ENCODE measurements at regions not wholly inside any gene's neighbourhood (a gene's known extent, or its start where the extent isn't known, plus 50 kb on each side); places are given as distances from the start of the nearest gene placed in this dataset.
"Not testable (repeated sequence)": the region's sequence is repeated elsewhere in the genome, so short reads cannot be mapped to it uniquely, and the experiment has no call there.

DNA sequence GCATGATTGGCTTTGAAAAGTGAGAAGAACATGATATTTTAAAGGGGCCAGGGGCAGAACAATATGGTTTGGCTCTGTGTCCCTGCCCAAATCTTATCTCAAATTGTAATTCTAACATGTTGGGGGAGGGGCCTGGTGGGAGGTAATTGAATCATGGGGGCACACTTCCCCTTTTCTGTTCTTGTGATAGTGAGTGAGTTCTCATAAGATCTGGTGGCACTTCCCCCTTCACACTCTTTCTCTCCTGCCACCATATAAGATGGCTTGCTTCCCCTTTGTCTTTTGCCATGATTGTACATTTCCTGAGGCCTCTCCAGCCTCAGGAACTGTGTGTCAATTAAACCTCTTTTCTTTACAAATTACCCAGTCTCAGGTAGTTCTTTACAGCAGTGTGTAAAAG lies 85.9 kb upstream of the C1QTNF3 start:
- in situ Hi-C loops (cut with MboI); H3K36me3 ChIP-seq (ENCODE audit: control insufficient read depth, insufficient read depth, low read length); CTCF ChIA-PET (ENCODE audit: low intra/inter-chr PET ratio); H3K9me3 ChIP-seq (replicated peaks; ENCODE audit: control insufficient read depth, insufficient read depth, low read depth, low read length); H3K4me1 ChIP-seq (replicated peaks in 1 of 2; ENCODE audit: control insufficient read depth in 2 of 2, insufficient read depth in 2 of 2, low read length in 2 of 2); intact Hi-C loops (cut with micrococcal nuclease); H3K27ac ChIP-seq (ENCODE audit: extremely low read depth, low read depth, low read length); H3K4me2 ChIP-seq (ENCODE audit: insufficient read depth, low read length); POLR2A ChIA-PET; FAIRE-seq; DNase-seq (ENCODE audit: extremely low read depth in 1 of 4, low spot score in 3 of 4); H3K4me3 ChIP-seq; BruUV-seq (replicated peaks); H3K9me1 ChIP-seq (ENCODE audit: control insufficient read depth, insufficient read depth, low read length); H4K20me1 ChIP-seq (replicated peaks; ENCODE audit: control insufficient read depth, insufficient read depth, low read length); H3K9ac ChIP-seq (ENCODE audit: insufficient read depth in 1 of 2, low read depth in 2 of 2, low read length in 2 of 2); H3K79me2 ChIP-seq (ENCODE audit: control insufficient read depth, insufficient read depth, low read length); ATAC-seq; H3K27me3 ChIP-seq (ENCODE audit: control insufficient read depth in 2 of 2, insufficient read depth in 2 of 2, low read length in 2 of 2); H2AFZ ChIP-seq (ENCODE audit: low read depth, low read length): not testable (repeated sequence)
- TF ChIP-seq SPI1 (IDR thresholded peaks at IDR 0.05; ENCODE audit: borderline replicate concordance, low read depth, low read length): peak; percentile 40; the same call in 1 of the 2 replicates

DNA sequence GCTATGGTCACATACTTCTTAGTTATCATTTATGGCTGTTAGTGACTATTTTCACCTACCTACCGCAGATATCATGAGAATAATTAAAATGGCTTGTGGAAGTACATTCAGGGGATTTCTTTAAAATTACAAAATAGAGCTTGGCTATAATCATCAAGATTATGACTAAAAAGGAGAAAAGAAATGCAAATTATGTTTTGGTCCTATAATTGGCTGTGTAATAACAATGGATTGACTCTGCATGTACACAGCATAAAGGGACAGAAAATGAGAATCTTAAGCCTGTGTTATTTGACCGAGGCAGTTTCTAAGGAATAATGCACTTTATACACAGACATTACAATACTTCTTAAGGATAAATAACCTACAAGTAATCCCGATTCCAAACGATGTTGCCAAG lies 112.0 kb upstream of the C1QTNF3 start:
- POLR2A ChIA-PET; intact Hi-C loops (cut with micrococcal nuclease): not testable (repeated sequence)

GRCh38 chr5:34156703-34157414 lies 113.8 kb upstream of the C1QTNF3 start:
- POLR2A ChIA-PET; H4K20me1 ChIP-seq (replicated peaks; ENCODE audit: control insufficient read depth, insufficient read depth, low read length); H3K27me3 ChIP-seq (ENCODE audit: control insufficient read depth in 2 of 2, insufficient read depth in 2 of 2, low read length in 2 of 2); H3K9ac ChIP-seq (ENCODE audit: insufficient read depth in 1 of 2, low read depth in 2 of 2, low read length in 2 of 2); H2AFZ ChIP-seq (ENCODE audit: low read depth, low read length); H3K9me3 ChIP-seq (replicated peaks; ENCODE audit: control insufficient read depth, insufficient read depth, low read depth, low read length); H3K4me1 ChIP-seq (replicated peaks in 1 of 2; ENCODE audit: control insufficient read depth in 2 of 2, insufficient read depth in 2 of 2, low read length in 2 of 2); BruUV-seq (replicated peaks); CTCF ChIA-PET (ENCODE audit: low intra/inter-chr PET ratio); DNase-seq (ENCODE audit: extremely low read depth in 1 of 4, low spot score in 3 of 4); H3K36me3 ChIP-seq (ENCODE audit: control insufficient read depth, insufficient read depth, low read length); intact Hi-C loops (cut with micrococcal nuclease); H3K79me2 ChIP-seq (ENCODE audit: control insufficient read depth, insufficient read depth, low read length); FAIRE-seq; ATAC-seq; in situ Hi-C loops (cut with MboI); H3K27ac ChIP-seq (ENCODE audit: extremely low read depth, low read depth, low read length); H3K4me2 ChIP-seq (ENCODE audit: insufficient read depth, low read length); H3K4me3 ChIP-seq; H3K9me1 ChIP-seq (ENCODE audit: control insufficient read depth, insufficient read depth, low read length): not testable (repeated sequence)
- WGBS (ENCODE audit: insufficient coverage, low coverage, missing lambda C conversion rate): 82% methylated on average over 4 of the region's 4 CpGs

More for the DNA sequence above, 112.0 kb upstream of the C1QTNF3 start:
- H3K9me1 ChIP-seq (ENCODE audit: control insufficient read depth, insufficient read depth, low read length); H3K4me3 ChIP-seq; H3K4me2 ChIP-seq (ENCODE audit: insufficient read depth, low read length); BruUV-seq (replicated peaks); in situ Hi-C loops (cut with MboI); H3K9ac ChIP-seq (ENCODE audit: insufficient read depth in 1 of 2, low read depth in 2 of 2, low read length in 2 of 2); H3K36me3 ChIP-seq (ENCODE audit: control insufficient read depth, insufficient read depth, low read length); H3K27me3 ChIP-seq (ENCODE audit: control insufficient read depth in 2 of 2, insufficient read depth in 2 of 2, low read length in 2 of 2); ATAC-seq; FAIRE-seq; H3K27ac ChIP-seq (ENCODE audit: extremely low read depth, low read depth, low read length); CTCF ChIA-PET (ENCODE audit: low intra/inter-chr PET ratio); DNase-seq (ENCODE audit: extremely low read depth in 1 of 4, low spot score in 3 of 4); H2AFZ ChIP-seq (ENCODE audit: low read depth, low read length); H4K20me1 ChIP-seq (replicated peaks; ENCODE audit: control insufficient read depth, insufficient read depth, low read length); H3K79me2 ChIP-seq (ENCODE audit: control insufficient read depth, insufficient read depth, low read length); H3K9me3 ChIP-seq (replicated peaks; ENCODE audit: control insufficient read depth, insufficient read depth, low read depth, low read length); H3K4me1 ChIP-seq (replicated peaks in 1 of 2; ENCODE audit: control insufficient read depth in 2 of 2, insufficient read depth in 2 of 2, low read length in 2 of 2): not testable (repeated sequence)
- 40% methylated on average over 4 of the region's 4 CpGs for WGBS (ENCODE audit: insufficient coverage, low coverage, missing lambda C conversion rate)

DNA sequence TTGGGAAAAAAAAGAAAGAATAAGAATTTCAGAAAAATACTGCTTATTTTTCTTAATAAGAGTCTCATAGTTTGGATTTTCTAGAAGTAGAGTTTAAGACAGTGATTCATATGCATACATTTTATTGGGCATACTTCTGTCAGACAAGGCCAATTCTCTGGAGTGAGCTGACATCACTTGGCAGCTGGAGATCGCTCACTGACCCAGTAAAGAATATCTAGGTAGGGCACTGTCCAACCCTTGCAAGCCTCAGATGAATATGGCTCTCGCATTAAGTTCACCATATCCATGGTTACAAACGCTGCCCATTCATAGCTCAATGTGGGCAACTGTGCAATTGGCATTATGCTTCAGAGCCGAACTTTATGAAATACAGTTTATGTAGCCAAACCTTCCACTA lies 117.9 kb upstream of the C1QTNF3 start:
- H3K4me3 ChIP-seq; H3K4me1 ChIP-seq (replicated peaks in 1 of 2; ENCODE audit: control insufficient read depth in 2 of 2, insufficient read depth in 2 of 2, low read length in 2 of 2); H3K36me3 ChIP-seq (ENCODE audit: control insufficient read depth, insufficient read depth, low read length); H3K27me3 ChIP-seq (ENCODE audit: control insufficient read depth in 2 of 2, insufficient read depth in 2 of 2, low read length in 2 of 2); H3K79me2 ChIP-seq (ENCODE audit: control insufficient read depth, insufficient read depth, low read length); H3K27ac ChIP-seq (ENCODE audit: extremely low read depth, low read depth, low read length); BruUV-seq (replicated peaks); POLR2A ChIA-PET; H4K20me1 ChIP-seq (replicated peaks; ENCODE audit: control insufficient read depth, insufficient read depth, low read length); H2AFZ ChIP-seq (ENCODE audit: low read depth, low read length); CTCF ChIA-PET (ENCODE audit: low intra/inter-chr PET ratio); H3K9ac ChIP-seq (ENCODE audit: insufficient read depth in 1 of 2, low read depth in 2 of 2, low read length in 2 of 2); H3K9me1 ChIP-seq (ENCODE audit: control insufficient read depth, insufficient read depth, low read length); in situ Hi-C loops (cut with MboI); FAIRE-seq; H3K4me2 ChIP-seq (ENCODE audit: insufficient read depth, low read length); H3K9me3 ChIP-seq (replicated peaks; ENCODE audit: control insufficient read depth, insufficient read depth, low read depth, low read length); DNase-seq (ENCODE audit: extremely low read depth in 1 of 4, low spot score in 3 of 4); intact Hi-C loops (cut with micrococcal nuclease): not testable (repeated sequence)
- WGBS (ENCODE audit: insufficient coverage, low coverage, missing lambda C conversion rate): 73% methylated on average over 4 of the region's 4 CpGs
- 0 out of 3 replicates have a peak, but pooled peaks have one; percentile 27 for ATAC-seq

Data from K562 (cell line).